CD4-positive, alpha-beta memory T cell (primary cell): ENCODE measurements at regions not wholly inside any gene's neighbourhood (a gene's known extent, or its start where the extent isn't known, plus 50 kb on each side); places are given as distances from the start of the nearest gene placed in this dataset.

Source experiments
- CTCF ChIA-PET: fragments of 350-600 bp; sonication (Branson Sonifier 250); formaldehyde crosslinking; loops from one replicate; lab custom pipeline; 2021; ENCODE audit warnings: inconsistent platforms; ENCODE audit not compliant: partially characterized antibody; lab: Charles Lee
- POLR2A ChIA-PET: fragments of 350-600 bp; sonication (Branson Sonifier 250); formaldehyde crosslinking; loops from one replicate; lab custom pipeline; 2021; ENCODE audit not compliant: partially characterized antibody; lab: Charles Lee
- DNase-seq, 5 donors: peaks; one replicate each; pipeline versions ENCODE4 v3.0.0 to v3.0.0-alpha.2; 2020 to 2022; ENCODE audit warnings: mixed read lengths in 1 of 5
- H3K27ac ChIP-seq: one replicate; pipeline ENCODE4 v1.7.0; 2013; ENCODE audit warnings: low read depth, low read length
- H3K27me3 ChIP-seq: 2 replicates; pipeline ENCODE4 v1.7.0; 2013; ENCODE audit warnings: mild to moderate bottlenecking, low read length, moderate library complexity; ENCODE audit not compliant: insufficient read depth
- H3K36me3 ChIP-seq: 2 replicates; pipeline ENCODE4 v1.7.0; 2013; ENCODE audit warnings: mild to moderate bottlenecking, low read length, moderate library complexity; ENCODE audit not compliant: insufficient read depth
- H3K4me1 ChIP-seq: 2 replicates; pipeline ENCODE4 v1.7.0; 2013; ENCODE audit warnings: mild to moderate bottlenecking, low read length, moderate library complexity; ENCODE audit not compliant: insufficient read depth
- H3K4me3 ChIP-seq, 2 donors: one replicate each; pipeline ENCODE4 v1.7.0; 2013; ENCODE audit warnings: low read length in 2 of 2, mild to moderate bottlenecking in 1 of 2
- H3K9me3 ChIP-seq, 2 donors: one replicate each; pipeline ENCODE4 v1.7.0; 2013; ENCODE audit warnings: low read length in 2 of 2, control low read depth in 1 of 2; ENCODE audit not compliant: control insufficient read depth in 1 of 2
- H3K27ac Mint-ChIP-seq, 7 donors: one replicate each; pipeline ENCODE4 v1.8.0; 2020 to 2021; ENCODE audit warnings: mixed read lengths in 7 of 7, mild to moderate bottlenecking in 6 of 7, inconsistent platforms in 3 of 7, moderate library complexity in 3 of 7
- H3K27me3 Mint-ChIP-seq, 2 donors: one replicate each; pipeline ENCODE4 v1.8.0; 2020 to 2021; ENCODE audit warnings: mixed read lengths in 2 of 2
- H3K36me3 Mint-ChIP-seq, 2 donors: one replicate each; pipeline ENCODE4 v1.8.0; 2020 to 2021; ENCODE audit warnings: mixed read lengths in 2 of 2, inconsistent platforms in 1 of 2, mild to moderate bottlenecking in 1 of 2
- H3K4me1 Mint-ChIP-seq, 4 donors: one replicate each; pipeline ENCODE4 v1.8.0; 2020 to 2021; ENCODE audit warnings: mixed read lengths in 4 of 4, mild to moderate bottlenecking in 1 of 4
- H3K4me3 Mint-ChIP-seq, 8 donors: one replicate each; pipeline ENCODE4 v1.8.0; 2020 to 2021; ENCODE audit warnings: mixed read lengths in 8 of 8, mild to moderate bottlenecking in 7 of 8, moderate library complexity in 6 of 8, inconsistent platforms in 3 of 8
- H3K9me3 Mint-ChIP-seq, 8 donors: one replicate each; pipeline ENCODE4 v1.8.0; 2020 to 2021; ENCODE audit warnings: mixed read lengths in 8 of 8, mild to moderate bottlenecking in 5 of 8, inconsistent platforms in 3 of 8, moderate library complexity in 1 of 8
- intact Hi-C: fragments of 100-400 bp; cut with micrococcal nuclease; formaldehyde crosslinking; loops from one replicate; pipeline ENCODE4 v1.15.1; 2023

DNA sequence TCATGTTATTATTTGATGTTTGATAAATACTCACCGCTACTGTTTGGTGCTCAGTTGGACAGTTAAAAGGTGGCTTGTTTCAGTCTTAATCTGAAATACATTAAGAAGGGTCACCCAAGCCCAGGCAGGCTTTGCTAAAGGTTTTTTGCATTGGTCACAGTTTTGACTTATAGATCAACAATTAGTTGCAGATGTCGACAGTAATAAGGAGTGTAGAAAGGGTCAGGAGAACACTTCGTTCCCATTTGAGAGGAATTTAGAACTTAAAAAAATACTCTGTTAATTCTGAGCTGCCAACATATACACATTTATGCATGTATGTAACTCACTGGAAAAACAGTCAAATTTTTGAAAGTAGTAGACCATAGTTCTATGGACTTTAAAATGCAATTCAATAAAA, 130.3 kb downstream of the TMEM30B start:
- Histone ChIP-seq H3K4me3 (no peak overlapping the region), H3K36me3 (no peaks in the 10 kb centered on the region), H3K9me3 (no peaks in the 10 kb centered on the region), H3K4me1 (no peaks in the 10 kb centered on the region), H3K27ac (no peak overlapping the region), H3K27me3 (no peaks in the 10 kb centered on the region)
- peaks cover 0 to 2% (median 0%) of the 10 kb centered on the region in 8 donors for H3K9me3 Mint-ChIP-seq
- intact Hi-C loops: no loop called here
- POLR2A ChIA-PET: no interaction called here
- no peaks in the 10 kb centered on the region for H3K4me1 Mint-ChIP-seq
- H3K27me3 Mint-ChIP-seq: peaks cover 4 to 16% of the 10 kb centered on the region in 2 donors
- no peak for DNase-seq
- CTCF ChIA-PET: no interaction called here
- H3K4me3 Mint-ChIP-seq: no peak overlapping the region
- no peak overlapping the region for H3K27ac Mint-ChIP-seq
- H3K36me3 Mint-ChIP-seq: peaks cover 0 to 4% of the 10 kb centered on the region in 2 donors

DNA sequence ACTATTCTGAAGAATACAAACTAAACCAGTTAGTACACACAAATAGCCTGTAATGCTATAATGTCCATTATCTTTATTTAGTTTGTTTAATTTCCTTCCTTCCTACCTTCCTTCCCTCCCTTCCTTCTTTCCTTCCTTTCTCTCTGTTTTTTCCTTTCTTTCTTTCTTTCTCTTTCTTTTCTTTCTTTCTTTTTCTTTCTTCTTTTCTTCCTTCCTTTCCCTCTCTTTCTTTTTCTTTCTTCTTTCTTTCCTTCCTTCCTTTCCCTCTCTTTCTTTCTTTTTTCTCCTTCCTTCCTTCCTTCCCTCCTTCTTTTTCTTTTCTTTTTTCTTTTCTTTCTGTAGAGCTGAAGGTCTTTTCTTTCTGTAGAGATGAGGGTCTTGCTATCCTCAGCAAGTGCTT, 131.2 kb downstream of the TMEM30B start:
- POLR2A ChIA-PET: no interaction called here
- intact Hi-C loops: no loop called here
- Histone ChIP-seq H3K9me3 (no peaks in the 10 kb centered on the region), H3K27me3 (no peaks in the 10 kb centered on the region), H3K27ac (no peak overlapping the region), H3K4me3 (no peak overlapping the region), H3K36me3 (no peaks in the 10 kb centered on the region), H3K4me1 (no peaks in the 10 kb centered on the region)
- Mint-ChIP-seq H3K36me3 (peaks cover 0 to 4% of the 10 kb centered on the region in 2 donors), H3K27ac (no peak overlapping the region), H3K27me3 (peaks cover 4 to 16% of the 10 kb centered on the region in 2 donors), H3K9me3 (peaks cover 0 to 9% (median 4%) of the 10 kb centered on the region in 8 donors), H3K4me3 (no peak overlapping the region), H3K4me1 (no peaks in the 10 kb centered on the region)
- CTCF ChIA-PET: no interaction called here
- DNase-seq: no peak

DNA sequence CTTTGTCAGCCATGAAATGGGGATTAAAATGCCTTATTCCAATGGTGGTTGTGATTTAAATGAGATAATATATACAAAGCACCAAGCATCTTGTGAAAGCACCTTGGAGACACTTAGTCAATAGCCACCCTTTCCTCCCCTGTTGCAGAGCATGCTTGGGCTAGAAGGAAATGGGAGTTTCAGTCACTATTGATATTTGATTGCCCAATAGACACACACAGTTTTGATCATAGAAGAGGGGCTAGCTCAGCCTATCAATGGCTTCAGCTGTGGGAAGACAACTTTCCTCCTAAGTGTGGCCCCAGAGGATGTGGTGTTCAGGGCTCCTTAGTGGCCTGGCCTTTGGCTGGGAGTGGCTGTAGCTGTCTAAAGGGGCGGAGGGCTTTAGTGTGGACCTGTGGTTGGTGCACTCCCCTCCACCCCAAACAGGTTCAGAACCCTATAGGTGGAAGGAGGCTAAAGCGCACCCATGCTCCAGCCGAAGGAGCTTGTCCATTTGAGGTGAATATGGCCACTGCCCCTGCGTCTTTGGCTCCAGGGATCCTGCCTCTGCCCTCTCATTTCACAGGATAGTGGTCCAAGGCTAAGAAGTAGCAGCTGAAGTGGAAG, 132.3 kb downstream of the TMEM30B start:
- H3K27me3 Mint-ChIP-seq: peaks cover 4 to 16% of the 10 kb centered on the region in 2 donors
- ChIA-PET POLR2A (no interaction called here), CTCF (interaction anchor here (0.6 kb wide), 1 partner anchor 10 kb away, joined by 4 read pairs; no protein-coding TSS in a partner anchor)
- Histone ChIP-seq H3K27ac (no peak overlapping the region), H3K9me3 (peaks cover 0 to 4% of the 10 kb centered on the region in 2 donors), H3K4me1 (no peaks in the 10 kb centered on the region), H3K36me3 (no peaks in the 10 kb centered on the region), H3K27me3 (no peaks in the 10 kb centered on the region), H3K4me3 (no peak overlapping the region)
- no peaks in the 10 kb centered on the region for H3K4me1 Mint-ChIP-seq
- intact Hi-C loops: no loop called here
- peaks cover 3 to 18% (median 13%) of the 10 kb centered on the region in 8 donors for H3K9me3 Mint-ChIP-seq
- peaks cover 0 to 7% of the 10 kb centered on the region in 2 donors for H3K36me3 Mint-ChIP-seq
- DNase-seq: no peak
- no peak overlapping the region for H3K4me3 Mint-ChIP-seq
- H3K27ac Mint-ChIP-seq: no peak overlapping the region

DNA sequence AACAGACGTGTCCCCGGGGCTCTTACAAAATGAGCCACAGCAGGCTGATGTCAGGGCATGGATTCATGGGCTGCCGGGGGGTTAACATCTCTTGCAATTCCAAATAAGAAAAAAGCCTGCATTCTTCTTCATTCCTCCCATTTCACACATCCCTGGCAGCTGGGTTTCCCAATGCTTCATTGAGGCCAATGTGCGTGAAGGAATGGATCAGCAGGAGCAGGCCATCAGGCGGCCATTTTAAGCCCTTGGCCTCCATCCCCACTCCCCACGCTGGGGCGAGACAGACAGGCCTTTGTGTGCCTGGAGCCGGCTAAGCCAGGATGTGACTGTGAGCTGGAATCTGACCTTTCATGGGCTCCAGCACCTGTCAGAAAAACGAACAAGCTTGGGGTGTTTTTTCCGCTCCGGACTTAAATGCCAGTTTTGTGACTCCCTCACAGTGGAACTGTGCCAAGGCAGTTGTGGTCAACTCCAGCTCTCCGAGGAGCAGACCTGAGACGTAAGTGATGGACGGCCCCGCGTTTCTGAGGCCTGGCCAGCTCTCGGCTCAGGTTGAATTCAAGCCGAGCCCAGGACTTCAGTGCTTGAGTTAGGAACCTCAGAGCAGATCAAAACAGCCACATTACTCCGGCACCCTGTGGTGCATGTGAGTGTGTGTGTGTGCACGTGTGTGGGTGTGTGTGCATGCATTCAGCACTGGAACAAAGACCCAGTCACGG, 133.1 kb downstream of the TMEM30B start:
- CTCF ChIA-PET: no interaction called here
- H3K4me1 Mint-ChIP-seq: no peaks in the 10 kb centered on the region
- Histone ChIP-seq H3K27me3 (no peaks in the 10 kb centered on the region), H3K4me1 (no peaks in the 10 kb centered on the region), H3K27ac (no peak overlapping the region), H3K36me3 (no peaks in the 10 kb centered on the region), H3K4me3 (no peak overlapping the region), H3K9me3 (peaks cover 0 to 4% of the 10 kb centered on the region in 2 donors)
- H3K27me3 Mint-ChIP-seq: peaks cover 4 to 9% of the 10 kb centered on the region in 2 donors
- peaks cover 3 to 7% of the 10 kb centered on the region in 2 donors for H3K36me3 Mint-ChIP-seq
- H3K9me3 Mint-ChIP-seq: peaks cover 6 to 26% (median 18%) of the 10 kb centered on the region in 8 donors
- H3K27ac Mint-ChIP-seq: no peak overlapping the region
- intact Hi-C loops: no loop called here
- POLR2A ChIA-PET: no interaction called here
- H3K4me3 Mint-ChIP-seq: no peak overlapping the region
- no peak for DNase-seq

DNA sequence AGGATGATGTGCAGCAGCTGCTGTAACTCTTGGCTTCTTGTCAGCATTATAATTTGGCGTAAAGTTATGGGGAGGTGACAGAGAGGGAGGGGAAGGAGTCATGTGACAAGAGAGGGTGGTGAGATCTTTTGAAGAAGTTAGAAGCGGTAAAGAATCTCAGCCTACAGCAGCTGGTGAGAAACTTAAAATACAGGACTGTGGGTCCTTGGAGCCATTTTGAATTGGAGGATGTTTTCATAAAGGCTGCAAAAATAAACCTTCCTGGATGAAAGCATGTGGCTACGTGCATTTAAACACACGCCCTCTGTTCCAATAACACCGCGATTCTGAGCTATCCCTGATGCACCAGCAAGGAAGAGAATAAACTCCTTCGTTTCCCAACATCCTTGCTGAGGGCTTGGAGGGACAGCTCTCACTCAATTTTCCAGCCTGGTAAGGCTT, 133.7 kb downstream of the TMEM30B start:
- H3K27ac Mint-ChIP-seq: no peak overlapping the region
- no peak overlapping the region for H3K4me3 ChIP-seq
- no peaks in the 10 kb centered on the region for H3K27me3 ChIP-seq
- intact Hi-C loops: no loop called here
- H3K4me1 Mint-ChIP-seq: no peaks in the 10 kb centered on the region
- DNase-seq: no peak
- H3K9me3 ChIP-seq: peaks cover 0 to 4% of the 10 kb centered on the region in 2 donors
- no peak overlapping the region for H3K27ac ChIP-seq
- H3K27me3 Mint-ChIP-seq: peaks cover 4 to 8% of the 10 kb centered on the region in 2 donors
- no peaks in the 10 kb centered on the region for H3K36me3 ChIP-seq
- ChIA-PET POLR2A (no interaction called here), CTCF (no interaction called here)
- peaks cover 4 to 7% of the 10 kb centered on the region in 2 donors for H3K36me3 Mint-ChIP-seq
- no peaks in the 10 kb centered on the region for H3K4me1 ChIP-seq
- no peak overlapping the region for H3K4me3 Mint-ChIP-seq
- peaks cover 6 to 28% (median 21%) of the 10 kb centered on the region in 8 donors for H3K9me3 Mint-ChIP-seq

DNA sequence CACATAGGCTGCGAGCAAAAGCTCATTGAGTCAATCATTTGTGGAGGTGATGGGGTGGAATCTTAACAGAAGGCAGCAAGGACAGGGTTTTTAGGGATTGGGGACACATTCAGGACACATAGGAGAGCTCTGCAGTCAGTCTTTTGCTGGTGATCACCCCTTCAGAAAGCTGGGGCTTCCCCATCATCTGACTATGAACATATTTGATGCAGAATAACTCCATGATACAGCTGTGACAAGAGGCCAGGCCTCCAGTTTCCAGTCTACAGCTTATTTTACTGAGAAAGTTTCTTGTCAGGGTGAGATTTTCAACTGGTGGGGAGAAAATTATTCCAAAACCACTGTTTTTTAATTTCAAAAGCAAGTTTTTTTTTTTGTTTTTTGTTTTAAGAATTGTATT, 134.2 kb downstream of the TMEM30B start:
- POLR2A ChIA-PET: no interaction called here

DNA sequence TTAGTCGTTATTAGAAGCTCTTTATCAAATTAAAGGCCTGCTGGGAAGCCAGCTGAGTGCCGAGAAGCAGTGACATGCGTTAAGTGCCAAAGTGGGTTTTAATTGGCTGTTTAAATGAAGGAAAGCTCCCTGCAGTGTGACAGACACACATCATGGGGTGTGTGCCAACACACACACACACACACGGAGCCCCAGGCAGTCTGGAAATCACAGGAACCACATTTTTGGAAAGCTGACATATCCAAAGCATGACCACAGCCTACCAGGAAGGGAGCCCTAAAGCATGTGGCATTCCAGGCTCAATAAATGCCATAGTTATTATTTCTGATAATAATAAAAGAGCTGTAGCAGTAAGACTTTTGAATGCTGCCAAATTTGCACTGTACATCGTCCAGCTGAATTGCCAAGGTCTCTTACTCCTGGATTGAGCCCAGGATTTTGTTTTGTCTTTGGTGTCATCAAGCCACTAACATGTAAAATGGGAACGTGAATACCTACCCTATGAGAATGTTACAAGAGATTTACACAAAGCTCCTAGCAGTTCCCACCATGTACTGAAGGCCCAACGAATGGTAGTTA, 135.1 kb downstream of the TMEM30B start:
- Mint-ChIP-seq H3K4me3 (no peak overlapping the region), H3K27me3 (peaks cover 4 to 8% of the 10 kb centered on the region in 2 donors), H3K27ac (no peak overlapping the region), H3K36me3 (peaks cover 3 to 4% of the 10 kb centered on the region in 2 donors), H3K4me1 (no peaks in the 10 kb centered on the region), H3K9me3 (peaks cover 6 to 30% (median 21%) of the 10 kb centered on the region in 8 donors)
- ChIA-PET POLR2A (no interaction called here), CTCF (no interaction called here)
- no peak for DNase-seq
- no peak overlapping the region for H3K27ac ChIP-seq
- H3K4me1 ChIP-seq: no peaks in the 10 kb centered on the region
- no peak overlapping the region for H3K4me3 ChIP-seq
- no peaks in the 10 kb centered on the region for H3K27me3 ChIP-seq
- H3K36me3 ChIP-seq: no peaks in the 10 kb centered on the region
- H3K9me3 ChIP-seq: peaks cover 0 to 4% of the 10 kb centered on the region in 2 donors
- intact Hi-C loops: no loop called here

More for the DNA sequence above, 134.2 kb downstream of the TMEM30B start:
- Mint-ChIP-seq H3K27me3 (peaks cover 4 to 8% of the 10 kb centered on the region in 2 donors), H3K4me1 (no peaks in the 10 kb centered on the region), H3K36me3 (peaks cover 4 to 7% of the 10 kb centered on the region in 2 donors), H3K4me3 (no peak overlapping the region), H3K9me3 (peaks cover 6 to 30% (median 21%) of the 10 kb centered on the region in 8 donors), H3K27ac (no peak overlapping the region)
- H3K4me3 ChIP-seq: no peak overlapping the region
- CTCF ChIA-PET: no interaction called here
- H3K27me3 ChIP-seq: no peaks in the 10 kb centered on the region
- no peaks in the 10 kb centered on the region for H3K4me1 ChIP-seq
- no peaks in the 10 kb centered on the region for H3K36me3 ChIP-seq
- intact Hi-C loops: no loop called here
- peaks cover 0 to 4% of the 10 kb centered on the region in 2 donors for H3K9me3 ChIP-seq
- no peak overlapping the region for H3K27ac ChIP-seq
- no peak for DNase-seq
